Urinary bladder (tissue), 3 donors: ENCODE measurements at regions not wholly inside any gene's neighbourhood (a gene's known extent, or its start where the extent isn't known, plus 50 kb on each side); places are given as distances from the start of the nearest gene placed in this dataset.

Experiments
- DNase-seq: peaks from one replicate; pipeline ENCODE4 v3.0.0-alpha.2; 2015; ENCODE audit errors: extremely low spot score
- H3K27ac ChIP-seq: one replicate; pipeline ENCODE4 v1.5.1; 2013; ENCODE audit warnings: low read depth, mild to moderate bottlenecking, moderate library complexity
- H3K36me3 ChIP-seq: one replicate; pipeline ENCODE4 v1.6.1; 2013; ENCODE audit warnings: mild to moderate bottlenecking, moderate library complexity; ENCODE audit not compliant: insufficient read depth
- H3K4me1 ChIP-seq: one replicate; pipeline ENCODE4 v1.6.1; 2013; ENCODE audit warnings: mild to moderate bottlenecking, moderate library complexity; ENCODE audit not compliant: insufficient read depth
- H3K4me3 ChIP-seq: one replicate; pipeline ENCODE4 v1.5.1; 2013; ENCODE audit warnings: low read depth, low read length
- WGBS: extraction: QIAGEN DNeasy Blood & Tissue Kit; methylation state at CpG from one replicate; pipeline ENCODE4 v1.1.7; 2013; 5-methylcytosine and 5-hydroxymethylcytosine counted together
- donor health status: healthy with polysubstance abuse.
- donor health status: healthy.

- no peaks in the 10 kb centered on the region for H3K4me1 ChIP-seq
- no peak for DNase-seq
- no peaks in the 10 kb centered on the region for H3K36me3 ChIP-seq
- no peak overlapping the region for H3K27ac ChIP-seq
- 89% methylated on average over 2 of the region's 2 CpGs for WGBS
- H3K4me3 ChIP-seq: no peak overlapping the region
Observed at GRCh38 chr12:87930033-87930432, 99.2 kb downstream of the C12orf50 start.

GRCh38 chr12:87929346-87929745, 99.9 kb downstream of the C12orf50 start:
- Histone ChIP-seq H3K27ac (no peak overlapping the region), H3K4me1 (no peaks in the 10 kb centered on the region), H3K36me3 (no peaks in the 10 kb centered on the region), H3K4me3 (no peak overlapping the region)
- WGBS: 85% methylated on average over 2 of the region's 2 CpGs
- DNase-seq: no peak

GRCh38 chr12:87928031-87928430, 101.2 kb downstream of the C12orf50 start:
- 51% methylated on average over 1 of the region's 1 CpG for WGBS
- no peaks in the 10 kb centered on the region for H3K36me3 ChIP-seq
- no peak overlapping the region for H3K27ac ChIP-seq
- DNase-seq: no peak
- H3K4me3 ChIP-seq: no peak overlapping the region
- no peaks in the 10 kb centered on the region for H3K4me1 ChIP-seq

GRCh38 chr12:87925021-87925420, 104.2 kb downstream of the C12orf50 start:
- H3K36me3 ChIP-seq: no peaks in the 10 kb centered on the region
- no peak overlapping the region for H3K27ac ChIP-seq
- H3K4me3 ChIP-seq: no peak overlapping the region
- WGBS: 72% methylated on average over 2 of the region's 2 CpGs
- DNase-seq: no peak
- no peaks in the 10 kb centered on the region for H3K4me1 ChIP-seq

- no peak for DNase-seq
- H3K4me1 ChIP-seq: no peaks in the 10 kb centered on the region
Observed at GRCh38 chr12:87924149-87924548, 105.1 kb downstream of the C12orf50 start.

GRCh38 chr12:87923361-87923760, 105.8 kb downstream of the C12orf50 start:
- DNase-seq: no peak
- H3K4me3 ChIP-seq: no peak overlapping the region
- H3K4me1 ChIP-seq: no peaks in the 10 kb centered on the region
- no peak overlapping the region for H3K27ac ChIP-seq
- WGBS: 77% methylated on average over 3 of the region's 3 CpGs
- no peaks in the 10 kb centered on the region for H3K36me3 ChIP-seq

More at GRCh38 chr12:87924149-87924548, 105.1 kb downstream of the C12orf50 start:
- Histone ChIP-seq H3K36me3 (no peaks in the 10 kb centered on the region), H3K27ac (no peak overlapping the region), H3K4me3 (no peak overlapping the region)

GRCh38 chr12:87922736-87923135, 106.5 kb downstream of the C12orf50 start:
- Histone ChIP-seq H3K4me3 (no peak overlapping the region), H3K27ac (no peak overlapping the region), H3K4me1 (no peaks in the 10 kb centered on the region), H3K36me3 (no peaks in the 10 kb centered on the region)
- 31% methylated on average over 2 of the region's 2 CpGs for WGBS
- no peak for DNase-seq

- Histone ChIP-seq H3K36me3 (no peaks in the 10 kb centered on the region), H3K4me1 (no peaks in the 10 kb centered on the region), H3K4me3 (no peak overlapping the region), H3K27ac (no peak overlapping the region)
- WGBS: 56% methylated on average over 4 of the region's 4 CpGs
- no peak for DNase-seq
Observed at GRCh38 chr12:87921621-87922020, 107.6 kb downstream of the C12orf50 start.

GRCh38 chr12:87920139-87920538, 109.1 kb downstream of the C12orf50 start:
- no peaks in the 10 kb centered on the region for H3K36me3 ChIP-seq
- H3K4me1 ChIP-seq: no peaks in the 10 kb centered on the region
- no peak overlapping the region for H3K4me3 ChIP-seq
- DNase-seq: no peak
- H3K27ac ChIP-seq: no peak overlapping the region

- 83% methylated on average over 4 of the region's 4 CpGs for WGBS
- H3K27ac ChIP-seq: no peak overlapping the region
Observed at GRCh38 chr12:87901457-87901856, 127.7 kb downstream of the C12orf50 start.

GRCh38 chr12:87897662-87898061, 131.5 kb downstream of the C12orf50 start:
- WGBS: 73% methylated on average over 3 of the region's 3 CpGs
- no peak overlapping the region for H3K4me3 ChIP-seq

More at GRCh38 chr12:87901457-87901856, 127.7 kb downstream of the C12orf50 start:
- no peak overlapping the region for H3K4me3 ChIP-seq
- no peaks in the 10 kb centered on the region for H3K4me1 ChIP-seq
- no peak for DNase-seq
- no peaks in the 10 kb centered on the region for H3K36me3 ChIP-seq

GRCh38 chr12:87883806-87884205, 145.4 kb downstream of the C12orf50 start:
- no peak overlapping the region for H3K27ac ChIP-seq
- DNase-seq: no peak
- H3K4me3 ChIP-seq: no peak overlapping the region
- H3K4me1 ChIP-seq: no peaks in the 10 kb centered on the region
- no peaks in the 10 kb centered on the region for H3K36me3 ChIP-seq
- WGBS: 26% methylated on average over 3 of the region's 3 CpGs

More at GRCh38 chr12:87897662-87898061, 131.5 kb downstream of the C12orf50 start:
- DNase-seq: no peak
- H3K36me3 ChIP-seq: no peaks in the 10 kb centered on the region
- no peak overlapping the region for H3K27ac ChIP-seq
- no peaks in the 10 kb centered on the region for H3K4me1 ChIP-seq

- Histone ChIP-seq H3K4me3 (no peak overlapping the region), H3K27ac (no peak overlapping the region), H3K4me1 (no peaks in the 10 kb centered on the region), H3K36me3 (no peaks in the 10 kb centered on the region)
- DNase-seq: no peak
- 65% methylated on average over 3 of the region's 3 CpGs for WGBS
Observed at GRCh38 chr12:87879141-87879540, 150.1 kb downstream of the C12orf50 start.

- 91% methylated on average over 4 of the region's 4 CpGs for WGBS
- no peak for DNase-seq
Observed at GRCh38 chr12:87870493-87871460, 158.4 kb downstream of the C12orf50 start.

More at GRCh38 chr12:87870493-87871460, 158.4 kb downstream of the C12orf50 start:
- Histone ChIP-seq H3K4me1 (no peaks in the 10 kb centered on the region), H3K36me3 (no peaks in the 10 kb centered on the region), H3K27ac (no peak overlapping the region), H3K4me3 (no peak overlapping the region)
